ENCODE measurements at regions not wholly inside any gene's neighbourhood (a gene's known extent, or its start where the extent isn't known, plus 50 kb on each side); places are given as distances from the start of the nearest gene placed in this dataset.
A peak's percentile ranks its signal among the peaks of the same experiment; 100 is the strongest.

GRCh38 chr13:74576420-74576819, 442.2 kb upstream of the KLF12 start:
- Histone ChIP-seq H3K9me3 (replicated peaks; ENCODE audit: control insufficient read depth, low read depth, low read length) (no peaks in the 10 kb centered on the region), H3K36me3 (ENCODE audit: control insufficient read depth, insufficient read depth, low read length) (no peaks in the 10 kb centered on the region), H3K27me3 (ENCODE audit: control insufficient read depth, insufficient read depth, low read length) (no peaks in the 10 kb centered on the region), H3K4me1 (ENCODE audit: control insufficient read depth, insufficient read depth, low read length) (peaks cover 12% of the 10 kb centered on the region), H3K4me3 (ENCODE audit: low read length) (peak overlapping the region; percentile 50), H3K27ac (ENCODE audit: low read length) (peak overlapping the region; percentile 87)
- DNase-seq: no peak
- 73% methylated on average over 4 of the region's 5 CpGs for WGBS (ENCODE audit: insufficient coverage)

GRCh38 chr13:74575729-74576125, 441.5 kb upstream of the KLF12 start:
- Histone ChIP-seq H3K27me3 (ENCODE audit: control insufficient read depth, insufficient read depth, low read length) (no peaks in the 10 kb centered on the region), H3K4me3 (ENCODE audit: low read length) (peak overlapping the region; percentile 50), H3K36me3 (ENCODE audit: control insufficient read depth, insufficient read depth, low read length) (no peaks in the 10 kb centered on the region), H3K9me3 (replicated peaks; ENCODE audit: control insufficient read depth, low read depth, low read length) (no peaks in the 10 kb centered on the region), H3K27ac (ENCODE audit: low read length) (peak overlapping the region; percentile 87), H3K4me1 (ENCODE audit: control insufficient read depth, insufficient read depth, low read length) (peaks cover 12% of the 10 kb centered on the region)
- DNase-seq: peak; percentile 96
- WGBS (ENCODE audit: insufficient coverage): under 1% methylated on average over 29 of the region's 29 CpGs

- H3K9me3 ChIP-seq (replicated peaks; ENCODE audit: control insufficient read depth, low read depth, low read length): no peaks in the 10 kb centered on the region
- H3K27me3 ChIP-seq (ENCODE audit: control insufficient read depth, insufficient read depth, low read length): no peaks in the 10 kb centered on the region
- no peaks in the 10 kb centered on the region for H3K36me3 ChIP-seq (ENCODE audit: control insufficient read depth, insufficient read depth, low read length)
- WGBS (ENCODE audit: insufficient coverage): 0% methylated on average over 1 of the region's 10 CpGs
- H3K4me1 ChIP-seq (ENCODE audit: control insufficient read depth, insufficient read depth, low read length): peaks cover 12% of the 10 kb centered on the region
- DNase-seq: no peak
- peak overlapping the region; percentile 50 for H3K4me3 ChIP-seq (ENCODE audit: low read length)
- peak overlapping the region; percentile 87 for H3K27ac ChIP-seq (ENCODE audit: low read length)
Measured at GRCh38 chr13:74574964-74575728, 440.9 kb upstream of the KLF12 start.

- no peak for DNase-seq
- Histone ChIP-seq H3K4me3 (ENCODE audit: low read length) (no peak overlapping the region), H3K9me3 (replicated peaks; ENCODE audit: control insufficient read depth, low read depth, low read length) (no peaks in the 10 kb centered on the region), H3K27me3 (ENCODE audit: control insufficient read depth, insufficient read depth, low read length) (no peaks in the 10 kb centered on the region), H3K4me1 (ENCODE audit: control insufficient read depth, insufficient read depth, low read length) (peaks cover 12% of the 10 kb centered on the region), H3K27ac (ENCODE audit: low read length) (no peak overlapping the region), H3K36me3 (ENCODE audit: control insufficient read depth, insufficient read depth, low read length) (no peaks in the 10 kb centered on the region)
- WGBS (ENCODE audit: insufficient coverage): 89% methylated on average over 1 of the region's 7 CpGs
Measured at GRCh38 chr13:74573654-74574053, 439.4 kb upstream of the KLF12 start.

- no peak for DNase-seq
- 83% methylated on average over 1 of the region's 4 CpGs for WGBS (ENCODE audit: insufficient coverage)
- H3K4me3 ChIP-seq (ENCODE audit: low read length): no peak overlapping the region
- H3K4me1 ChIP-seq (ENCODE audit: control insufficient read depth, insufficient read depth, low read length): peaks cover 12% of the 10 kb centered on the region
- H3K27me3 ChIP-seq (ENCODE audit: control insufficient read depth, insufficient read depth, low read length): no peaks in the 10 kb centered on the region
- H3K27ac ChIP-seq (ENCODE audit: low read length): no peak overlapping the region
- no peaks in the 10 kb centered on the region for H3K36me3 ChIP-seq (ENCODE audit: control insufficient read depth, insufficient read depth, low read length)
- H3K9me3 ChIP-seq (replicated peaks; ENCODE audit: control insufficient read depth, low read depth, low read length): no peaks in the 10 kb centered on the region
Measured at GRCh38 chr13:74571811-74572210, 437.6 kb upstream of the KLF12 start.

- Histone ChIP-seq H3K27me3 (ENCODE audit: control insufficient read depth, insufficient read depth, low read length) (no peaks in the 10 kb centered on the region), H3K4me1 (ENCODE audit: control insufficient read depth, insufficient read depth, low read length) (peaks cover 7% of the 10 kb centered on the region), H3K9me3 (replicated peaks; ENCODE audit: control insufficient read depth, low read depth, low read length) (no peaks in the 10 kb centered on the region), H3K36me3 (ENCODE audit: control insufficient read depth, insufficient read depth, low read length) (no peaks in the 10 kb centered on the region), H3K4me3 (ENCODE audit: low read length) (no peak overlapping the region), H3K27ac (ENCODE audit: low read length) (no peak overlapping the region)
- DNase-seq: no peak
- whole genome bisulfite sequencing (ENCODE audit: insufficient coverage): 80% methylated on average over 2 of the region's 2 CpGs
Measured at GRCh38 chr13:74570834-74571233, 436.6 kb upstream of the KLF12 start.

GRCh38 chr13:74570046-74570445, 435.8 kb upstream of the KLF12 start:
- DNase-seq: no peak
- Histone ChIP-seq H3K4me1 (ENCODE audit: control insufficient read depth, insufficient read depth, low read length) (peaks cover 2% of the 10 kb centered on the region), H3K4me3 (ENCODE audit: low read length) (no peak overlapping the region), H3K27me3 (ENCODE audit: control insufficient read depth, insufficient read depth, low read length) (no peaks in the 10 kb centered on the region), H3K9me3 (replicated peaks; ENCODE audit: control insufficient read depth, low read depth, low read length) (no peaks in the 10 kb centered on the region), H3K36me3 (ENCODE audit: control insufficient read depth, insufficient read depth, low read length) (no peaks in the 10 kb centered on the region), H3K27ac (ENCODE audit: low read length) (no peak overlapping the region)
- no CpG with 5 or more reads among the region's 1 CpG for WGBS (ENCODE audit: insufficient coverage)

- H3K27me3 ChIP-seq (ENCODE audit: control insufficient read depth, insufficient read depth, low read length): no peaks in the 10 kb centered on the region
- WGBS (ENCODE audit: insufficient coverage): no CpG with 5 or more reads among the region's 1 CpG
- no peak for DNase-seq
- H3K4me3 ChIP-seq (ENCODE audit: low read length): no peak overlapping the region
- no peaks in the 10 kb centered on the region for H3K36me3 ChIP-seq (ENCODE audit: control insufficient read depth, insufficient read depth, low read length)
- no peak overlapping the region for H3K27ac ChIP-seq (ENCODE audit: low read length)
- H3K4me1 ChIP-seq (ENCODE audit: control insufficient read depth, insufficient read depth, low read length): no peaks in the 10 kb centered on the region
- H3K9me3 ChIP-seq (replicated peaks; ENCODE audit: control insufficient read depth, low read depth, low read length): no peaks in the 10 kb centered on the region
Measured at GRCh38 chr13:74569251-74569650, 435.0 kb upstream of the KLF12 start.

- WGBS (ENCODE audit: insufficient coverage): no CpG with 5 or more reads among the region's 3 CpGs
- peak; percentile 56 for DNase-seq
- H3K27me3 ChIP-seq (ENCODE audit: control insufficient read depth, insufficient read depth, low read length): no peaks in the 10 kb centered on the region
Measured at GRCh38 chr13:74567485-74567884, 433.3 kb upstream of the KLF12 start.

GRCh38 chr13:74562381-74562780, 428.2 kb upstream of the KLF12 start:
- Histone ChIP-seq H3K9me3 (replicated peaks; ENCODE audit: control insufficient read depth, low read depth, low read length) (no peaks in the 10 kb centered on the region), H3K27ac (ENCODE audit: low read length) (no peak overlapping the region), H3K4me3 (ENCODE audit: low read length) (no peak overlapping the region), H3K36me3 (ENCODE audit: control insufficient read depth, insufficient read depth, low read length) (no peaks in the 10 kb centered on the region), H3K4me1 (ENCODE audit: control insufficient read depth, insufficient read depth, low read length) (no peaks in the 10 kb centered on the region), H3K27me3 (ENCODE audit: control insufficient read depth, insufficient read depth, low read length) (no peaks in the 10 kb centered on the region)
- WGBS (ENCODE audit: insufficient coverage): no CpG with 5 or more reads among the region's 1 CpG
- no peak for DNase-seq

More at GRCh38 chr13:74567485-74567884, 433.3 kb upstream of the KLF12 start:
- Histone ChIP-seq H3K4me3 (ENCODE audit: low read length) (no peak overlapping the region), H3K27ac (ENCODE audit: low read length) (no peak overlapping the region), H3K9me3 (replicated peaks; ENCODE audit: control insufficient read depth, low read depth, low read length) (no peaks in the 10 kb centered on the region), H3K36me3 (ENCODE audit: control insufficient read depth, insufficient read depth, low read length) (no peaks in the 10 kb centered on the region), H3K4me1 (ENCODE audit: control insufficient read depth, insufficient read depth, low read length) (no peaks in the 10 kb centered on the region)

GRCh38 chr13:74561155-74561554, 427.0 kb upstream of the KLF12 start:
- DNase-seq: no peak
- Histone ChIP-seq H3K27ac (ENCODE audit: low read length) (no peak overlapping the region), H3K9me3 (replicated peaks; ENCODE audit: control insufficient read depth, low read depth, low read length) (no peaks in the 10 kb centered on the region), H3K27me3 (ENCODE audit: control insufficient read depth, insufficient read depth, low read length) (no peaks in the 10 kb centered on the region), H3K36me3 (ENCODE audit: control insufficient read depth, insufficient read depth, low read length) (no peaks in the 10 kb centered on the region), H3K4me3 (ENCODE audit: low read length) (no peak overlapping the region), H3K4me1 (ENCODE audit: control insufficient read depth, insufficient read depth, low read length) (no peaks in the 10 kb centered on the region)
